ENCODE measurements at regions not wholly inside any gene's neighbourhood (a gene's known extent, or its start where the extent isn't known, plus 50 kb on each side); places are given as distances from the start of the nearest gene placed in this dataset.

DNA sequence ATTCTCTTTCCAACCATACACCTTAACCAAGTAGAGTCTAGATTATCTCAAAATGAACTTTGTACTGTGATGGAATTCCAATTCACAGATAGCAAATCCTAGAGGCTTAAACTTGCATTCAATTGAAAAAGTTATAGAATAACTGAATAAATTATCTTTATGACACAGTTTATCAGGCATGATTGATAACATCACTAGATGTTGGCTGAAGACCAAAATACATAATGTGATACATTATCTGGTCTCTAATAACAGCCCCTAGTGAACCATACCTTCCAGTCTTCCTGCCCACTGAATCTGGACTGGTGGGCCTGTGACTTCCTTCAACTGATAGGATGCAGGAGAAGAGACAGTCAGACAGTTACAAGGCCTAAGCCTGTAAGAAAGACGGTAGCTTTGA, 165.2 kb upstream of the CMC1 start (continued):
- TF ChIP-seq JUND (IDR thresholded peaks at IDR 0.05; ENCODE audit: borderline replicate concordance, low read depth, low read length) (no peak), JUND (tag; IDR thresholded peaks at IDR 0.05; ENCODE audit: borderline replicate concordance, low read depth, low read length) (no peak)

DNA sequence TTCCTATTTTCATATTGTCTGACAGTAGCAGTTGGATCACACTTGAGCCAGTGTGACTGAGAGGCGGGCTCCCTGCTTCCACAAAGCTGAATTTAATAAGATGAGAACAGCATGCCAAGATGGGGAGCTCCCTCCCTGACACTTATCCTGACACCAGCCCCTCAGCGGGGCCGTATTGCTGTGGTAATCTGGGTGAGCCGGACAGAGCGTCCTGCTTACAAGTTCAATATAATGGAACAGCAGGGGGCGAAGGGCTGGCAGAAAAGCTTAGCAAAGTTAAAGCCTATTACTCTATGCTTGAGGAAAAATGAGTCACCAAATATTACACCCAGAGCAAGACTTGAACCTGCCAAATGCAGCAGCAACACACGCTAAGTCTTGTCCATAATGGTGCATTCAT, 163.8 kb upstream of the CMC1 start:
- DNase-seq (ENCODE audit: extremely low read depth in 1 of 4, low spot score in 3 of 4) (no peak), FAIRE-seq (no peak), ATAC-seq (no peak)
- Histone ChIP-seq H3K9ac (ENCODE audit: insufficient read depth in 1 of 2, low read depth in 2 of 2, low read length in 2 of 2) (no peak overlapping the region), H3K9me3 (replicated peaks; ENCODE audit: control insufficient read depth, insufficient read depth, low read depth, low read length) (no peaks in the 10 kb centered on the region), H3K79me2 (ENCODE audit: control insufficient read depth, insufficient read depth, low read length) (no peaks in the 10 kb centered on the region), H4K20me1 (replicated peaks; ENCODE audit: control insufficient read depth, insufficient read depth, low read length) (no peaks in the 10 kb centered on the region), H3K27me3 (ENCODE audit: control insufficient read depth in 2 of 2, insufficient read depth in 2 of 2, low read length in 2 of 2) (no peaks in the 10 kb centered on the region), H3K9me1 (ENCODE audit: control insufficient read depth, insufficient read depth, low read length) (no peaks in the 10 kb centered on the region), H3K4me2 (ENCODE audit: insufficient read depth, low read length) (no peak overlapping the region), H3K4me3 (no peak overlapping the region), H3K36me3 (ENCODE audit: control insufficient read depth, insufficient read depth, low read length) (no peaks in the 10 kb centered on the region), H3K4me1 (replicated peaks in 1 of 2; ENCODE audit: control insufficient read depth in 2 of 2, insufficient read depth in 2 of 2, low read length in 2 of 2) (no peaks in the 10 kb centered on the region), H3K27ac (ENCODE audit: extremely low read depth, low read depth, low read length) (no peak overlapping the region), H2AFZ (ENCODE audit: low read depth, low read length) (no peak overlapping the region)
- intact Hi-C loops (cut with micrococcal nuclease): no loop called here
- in situ Hi-C loops (cut with MboI): no loop called here
- TF ChIP-seq NONO (IDR thresholded peaks at IDR 0.05; ENCODE audit: low read depth in 2 of 2, low read length in 1 of 2) (no peak), ZNF561 (CRISPR knock-in tag; conservative IDR thresholded peaks at IDR 0.05) (no peak), PHB2 (IDR thresholded peaks at IDR 0.05; ENCODE audit: low read depth) (no peak), ZNF324 (CRISPR knock-in tag; IDR thresholded peaks at IDR 0.05) (no peak), ZSCAN32 (CRISPR knock-in tag; IDR thresholded peaks at IDR 0.05) (no peak), CEBPB (tag; IDR thresholded peaks at IDR 0.05) (no peak), SIN3B (IDR thresholded peaks at IDR 0.05; ENCODE audit: low read depth) (no peak), BRCA1 (IDR thresholded peaks at IDR 0.05) (no peak), BRCA1 (CRISPR knock-in tag; IDR thresholded peaks at IDR 0.05) (no peak), FOS (IDR thresholded peaks at IDR 0.05; ENCODE audit: extremely low read depth, insufficient read length) (no peak), TCF7 (IDR thresholded peaks at IDR 0.05; ENCODE audit: borderline replicate concordance) (no peak)
- TF ChIP-seq, protein P1, sequence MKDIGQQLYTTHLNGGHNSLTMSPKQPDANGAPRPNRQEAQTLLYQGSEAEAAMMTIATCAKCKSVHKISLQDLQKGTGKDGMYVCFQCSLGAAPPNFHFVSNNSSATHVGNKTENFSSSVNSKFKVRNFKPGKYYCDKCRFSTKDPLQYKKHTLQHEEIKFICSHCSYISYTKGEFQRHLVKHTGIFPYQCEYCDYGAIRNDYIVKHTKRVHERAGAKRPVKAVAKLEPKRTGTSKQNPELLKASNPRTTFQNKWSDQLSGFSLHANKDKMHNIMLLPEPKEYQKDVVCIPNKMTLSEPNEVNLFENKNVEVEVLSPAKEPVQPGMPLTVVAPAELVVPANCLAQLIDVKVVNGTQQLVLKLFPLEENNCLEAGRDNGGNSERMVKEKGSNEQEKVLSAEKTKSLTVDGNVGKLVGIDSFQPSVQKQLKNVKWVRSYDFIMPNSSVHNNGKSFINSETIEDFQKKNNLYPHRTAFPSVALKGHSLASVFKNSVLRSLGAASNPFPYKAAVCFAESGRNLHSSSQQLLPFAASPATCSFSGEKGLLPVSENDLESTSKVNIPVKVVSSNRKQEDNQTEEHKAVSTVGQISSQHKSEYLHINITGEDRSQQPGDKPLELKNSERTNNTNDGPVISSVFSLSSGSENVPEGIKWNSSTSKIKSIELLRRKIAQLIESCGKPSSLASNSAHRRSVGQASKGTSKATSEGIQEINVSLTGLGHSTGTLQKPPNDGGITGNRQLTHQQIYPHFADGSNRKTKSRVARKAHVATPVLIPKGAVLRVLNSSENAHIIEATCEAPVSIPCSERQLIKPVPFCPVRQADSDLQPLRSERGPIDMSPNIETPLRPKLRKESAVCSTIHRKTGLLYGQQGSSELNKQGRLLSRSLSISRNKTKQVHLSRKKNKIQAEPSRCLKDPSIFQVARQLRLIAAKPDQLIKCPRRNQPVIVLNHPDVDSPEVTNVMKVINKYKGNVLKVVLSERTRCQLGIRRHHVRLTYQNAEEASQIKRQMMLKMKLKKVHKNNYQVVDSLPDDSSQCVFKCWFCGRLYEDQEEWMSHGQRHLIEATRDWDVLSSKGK (CRISPR knock-in tag; IDR thresholded peaks at IDR 0.05): no peak
- no TSS peak for BruUV-seq (replicated peaks)
- WGBS (ENCODE audit: insufficient coverage, low coverage, missing lambda C conversion rate): 1% methylated on average over 7 of the region's 7 CpGs
- ChIA-PET POLR2A (no interaction called here), CTCF (ENCODE audit: low intra/inter-chr PET ratio) (no interaction called here)

All from K562 (cell line).